Mucosa of descending colon (tissue), 3 donors: ENCODE measurements at regions not wholly inside any gene's neighbourhood (a gene's known extent, or its start where the extent isn't known, plus 50 kb on each side); places are given as distances from the start of the nearest gene placed in this dataset.

Experiments used
- ATAC-seq: fragments of 200-7000 bp; cut with Tn5 transposase; one replicate; pipeline ENCODE4 v1.9.1; 2020; ENCODE audit warnings: mild to moderate bottlenecking, moderate library complexity
- DNase-seq, 3 donors: peaks; one replicate each; pipeline ENCODE4 v3.0.0-alpha.2; 2020
- H3K36me3 ChIP-seq: fragments of 200-600 bp; one replicate; pipeline ENCODE4 v1.8.0; 2021; ENCODE audit warnings: low read depth, mild to moderate bottlenecking
- H3K4me1 ChIP-seq: fragments of 200-600 bp; one replicate; pipeline ENCODE4 v1.8.0; 2021; ENCODE audit warnings: low read depth, mild to moderate bottlenecking
- H3K4me3 ChIP-seq: fragments of 200-600 bp; one replicate; pipeline ENCODE4 v1.8.0; 2021; ENCODE audit warnings: mild to moderate bottlenecking
- H3K9me3 ChIP-seq: fragments of 200-600 bp; one replicate; pipeline ENCODE4 v1.8.0; 2021; ENCODE audit warnings: mild to moderate bottlenecking
- intact Hi-C, 2 donors: fragments of 100-400 bp; cut with DNase I in 1 of 2; cut with micrococcal nuclease in 1 of 2; formaldehyde crosslinking; loops; one replicate each; pipeline versions ENCODE4 v1.11.0 to v1.11.1; 2022; cut with DNase I, micrococcal nuclease
- TF ChIP-seq, protein P1 (sequence below): fragments of 200-600 bp; IDR thresholded peaks from one replicate; pipeline ENCODE4 v1.8.0; 2022; ENCODE audit warnings: antibody characterized with exemption, mild to moderate bottlenecking
- donor health status: DM: no; HTN: no; CAD: no; lungs with moderate emphysema.
- donor health status: DM: no; HTN: no; CAD: no.
- donor health status: DM: no; HTN: yes; CAD: no.

DNA sequence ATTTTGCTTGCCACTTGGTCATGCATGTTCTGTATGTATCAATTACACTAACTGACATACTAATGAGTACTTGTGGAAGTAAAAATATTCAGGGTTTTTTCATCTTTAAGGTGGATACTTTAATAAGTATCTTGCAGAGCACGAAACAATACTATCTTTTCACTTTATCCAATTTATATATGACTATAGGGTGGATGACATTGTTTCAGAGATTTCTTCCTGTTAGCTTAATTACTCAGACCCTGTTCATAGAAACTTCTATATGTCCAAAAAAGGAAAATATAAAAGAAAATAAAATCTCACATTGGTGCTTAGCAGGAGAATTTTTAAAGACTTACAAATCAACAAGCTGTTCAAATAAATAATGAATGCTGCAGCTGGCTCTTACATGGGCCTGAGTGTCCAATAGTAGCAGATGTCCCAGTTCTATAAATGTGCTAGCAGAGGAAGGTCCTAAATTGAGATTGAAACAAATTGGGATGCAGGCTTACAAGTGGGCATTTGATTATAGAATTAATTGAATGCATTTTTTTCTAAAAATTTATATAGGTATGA, 91.5 kb upstream of the THSD7A start:
- DNase-seq (no peak), ATAC-seq (no peak)
- Histone ChIP-seq H3K9me3 (no peaks in the 10 kb centered on the region), H3K4me1 (no peaks in the 10 kb centered on the region), H3K4me3 (no peak overlapping the region), H3K36me3 (no peaks in the 10 kb centered on the region)
- intact Hi-C loops: no loop called here
- TF ChIP-seq, protein P1, sequence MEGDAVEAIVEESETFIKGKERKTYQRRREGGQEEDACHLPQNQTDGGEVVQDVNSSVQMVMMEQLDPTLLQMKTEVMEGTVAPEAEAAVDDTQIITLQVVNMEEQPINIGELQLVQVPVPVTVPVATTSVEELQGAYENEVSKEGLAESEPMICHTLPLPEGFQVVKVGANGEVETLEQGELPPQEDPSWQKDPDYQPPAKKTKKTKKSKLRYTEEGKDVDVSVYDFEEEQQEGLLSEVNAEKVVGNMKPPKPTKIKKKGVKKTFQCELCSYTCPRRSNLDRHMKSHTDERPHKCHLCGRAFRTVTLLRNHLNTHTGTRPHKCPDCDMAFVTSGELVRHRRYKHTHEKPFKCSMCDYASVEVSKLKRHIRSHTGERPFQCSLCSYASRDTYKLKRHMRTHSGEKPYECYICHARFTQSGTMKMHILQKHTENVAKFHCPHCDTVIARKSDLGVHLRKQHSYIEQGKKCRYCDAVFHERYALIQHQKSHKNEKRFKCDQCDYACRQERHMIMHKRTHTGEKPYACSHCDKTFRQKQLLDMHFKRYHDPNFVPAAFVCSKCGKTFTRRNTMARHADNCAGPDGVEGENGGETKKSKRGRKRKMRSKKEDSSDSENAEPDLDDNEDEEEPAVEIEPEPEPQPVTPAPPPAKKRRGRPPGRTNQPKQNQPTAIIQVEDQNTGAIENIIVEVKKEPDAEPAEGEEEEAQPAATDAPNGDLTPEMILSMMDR: no peak

DNA sequence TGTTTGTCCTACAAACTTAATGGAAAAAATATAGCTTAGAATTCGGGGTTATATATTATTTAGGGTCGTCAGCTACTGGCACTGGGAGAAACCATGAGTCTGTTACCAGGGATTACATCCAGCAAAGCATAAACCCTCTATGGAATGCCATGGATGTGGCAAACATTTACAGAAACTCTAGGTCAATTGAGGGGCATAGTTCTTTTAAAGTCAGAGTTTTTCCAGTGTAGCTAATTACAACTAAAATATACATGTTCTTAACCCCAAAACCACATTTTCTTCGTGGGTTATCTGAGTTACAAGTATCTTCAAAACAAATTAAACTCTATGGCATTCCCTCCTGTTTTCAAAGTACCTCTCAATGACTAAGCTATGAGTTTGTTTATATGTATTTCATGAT, 99.3 kb upstream of the THSD7A start:
- TF ChIP-seq, protein P1: no peak
- no peak for DNase-seq
- ATAC-seq: no peak
- no peaks in the 10 kb centered on the region for H3K9me3 ChIP-seq
- no peak overlapping the region for H3K4me3 ChIP-seq
- intact Hi-C loops: no loop called here
- H3K4me1 ChIP-seq: no peaks in the 10 kb centered on the region
- H3K36me3 ChIP-seq: no peaks in the 10 kb centered on the region

DNA sequence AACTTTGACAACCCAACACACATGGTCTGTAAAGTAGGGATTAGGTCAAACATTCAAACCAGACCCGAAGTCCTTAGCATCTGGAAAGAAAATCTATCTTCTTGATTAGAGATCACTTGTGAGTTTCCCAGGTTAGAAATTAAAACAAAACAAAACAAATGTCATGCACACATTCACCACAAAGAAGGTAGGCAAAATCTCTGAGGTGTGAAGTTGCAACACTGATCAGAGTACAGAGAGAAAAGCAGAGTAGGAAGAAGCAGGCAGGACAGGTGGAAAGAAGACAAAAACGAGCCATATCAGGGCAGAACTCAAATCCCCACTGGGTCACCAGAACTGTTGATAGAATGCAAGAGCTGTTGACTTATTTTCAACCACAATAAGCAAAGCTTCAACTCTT, 102.8 kb upstream of the THSD7A start:
- Histone ChIP-seq H3K4me1 (no peaks in the 10 kb centered on the region), H3K9me3 (no peaks in the 10 kb centered on the region), H3K4me3 (no peak overlapping the region), H3K36me3 (no peaks in the 10 kb centered on the region)
- DNase-seq (no peak), ATAC-seq (no peak)
- intact Hi-C loops: no loop called here
- TF ChIP-seq, protein P1: no peak

DNA sequence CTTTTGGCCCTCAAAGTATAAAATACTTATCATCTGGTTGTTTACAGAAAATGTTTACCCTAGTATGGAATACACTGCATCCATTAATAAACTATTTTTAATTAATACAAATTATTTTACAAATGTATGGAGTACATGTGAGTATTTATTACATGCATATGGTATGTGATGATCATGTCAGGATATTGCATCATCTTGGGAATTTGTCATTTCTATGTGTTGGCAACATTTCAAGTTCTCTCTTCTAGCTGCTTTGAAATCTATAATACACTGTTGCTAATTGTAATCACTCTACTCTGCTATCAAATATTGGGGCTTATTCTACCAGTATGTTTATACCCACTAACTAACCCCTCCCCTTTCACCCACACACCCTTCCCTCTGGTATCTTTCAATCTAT, 103.9 kb upstream of the THSD7A start:
- ATAC-seq: no peak
- Histone ChIP-seq H3K4me3 (no peak overlapping the region), H3K36me3 (no peaks in the 10 kb centered on the region), H3K9me3 (no peaks in the 10 kb centered on the region), H3K4me1 (no peaks in the 10 kb centered on the region)
- intact Hi-C loops: no loop called here
- TF ChIP-seq, protein P1: no peak
- no peak for DNase-seq

DNA sequence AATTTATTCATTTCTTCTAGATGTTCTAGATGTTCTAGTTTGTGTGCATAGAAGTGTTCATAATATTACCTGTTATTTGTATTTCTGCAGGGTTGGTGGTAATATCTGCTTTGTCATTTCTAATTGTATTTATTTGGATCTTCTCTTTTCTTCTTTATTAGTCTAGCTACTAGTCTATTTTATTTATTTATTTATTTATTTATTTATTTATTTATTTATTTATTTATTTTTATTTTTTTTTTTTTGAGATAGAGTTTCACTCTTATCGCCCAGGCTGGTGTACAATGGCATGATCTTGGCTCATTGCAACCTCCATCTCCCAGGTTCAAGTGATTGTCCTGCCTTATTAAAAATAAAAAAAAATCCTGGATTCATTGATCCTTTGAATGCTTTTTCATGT, 114.8 kb upstream of the THSD7A start:
- ATAC-seq (no peak), DNase-seq (no peak)
- H3K36me3 ChIP-seq: no peaks in the 10 kb centered on the region
- intact Hi-C loops: no loop called here
- H3K4me1 ChIP-seq: no peaks in the 10 kb centered on the region
- H3K9me3 ChIP-seq: no peaks in the 10 kb centered on the region
- no peak overlapping the region for H3K4me3 ChIP-seq
- TF ChIP-seq, protein P1: no peak

DNA sequence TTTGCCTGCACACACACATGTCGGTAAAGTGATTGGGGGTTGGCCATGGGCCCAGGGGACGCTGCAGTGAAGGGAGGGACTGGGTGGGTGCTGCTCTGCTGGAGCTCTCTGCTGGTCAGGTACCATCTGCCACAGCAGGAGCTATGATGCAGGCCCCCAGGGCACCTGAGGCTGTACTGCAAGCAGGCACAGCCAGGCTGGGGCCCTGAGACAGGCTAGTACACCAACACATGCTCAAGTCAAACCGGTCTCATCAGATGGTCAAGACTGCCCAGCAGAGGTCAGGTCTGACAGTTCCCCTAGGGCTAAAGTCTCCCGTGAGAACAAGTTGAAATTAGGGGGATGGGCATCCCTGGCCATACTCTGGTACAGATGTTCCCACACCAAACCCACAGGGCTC, 118.3 kb upstream of the THSD7A start:
- TF ChIP-seq, protein P1: no peak
- Histone ChIP-seq H3K4me1 (no peaks in the 10 kb centered on the region), H3K36me3 (no peaks in the 10 kb centered on the region), H3K4me3 (no peak overlapping the region), H3K9me3 (no peaks in the 10 kb centered on the region)
- intact Hi-C loops: no loop called here
- no peak for ATAC-seq
- DNase-seq: no peak
